ENCODE measurements at regions not wholly inside any gene's neighbourhood (a gene's known extent, or its start where the extent isn't known, plus 50 kb on each side); places are given as distances from the start of the nearest gene placed in this dataset.

GRCh38 chr13:44188257-44188656 is 185.4 kb upstream of the SERP2 start:
- TF ChIP-seq POLR2A (IDR thresholded peaks at IDR 0.05; ENCODE audit: low read depth, low read length), result no peak
- TF ChIP-seq SPI1 (IDR thresholded peaks at IDR 0.05; ENCODE audit: low read depth, low read length), result no peak
- no peak for TF ChIP-seq PAX5 (IDR thresholded peaks at IDR 0.05; ENCODE audit: insufficient read depth, low read length, severe bottlenecking)
- TF ChIP-seq POU2F2 (IDR thresholded peaks at IDR 0.05; ENCODE audit: low read depth, low read length), result no peak
- TF ChIP-seq TAF1 (IDR thresholded peaks at IDR 0.05; ENCODE audit: low read depth, low read length), result no peak
- no peak for TF ChIP-seq POLR2AphosphoS5 (IDR thresholded peaks at IDR 0.05; ENCODE audit: low read depth, low read length)
- DNase-seq (ENCODE audit: insufficient read length, low spot score) (no peak), FAIRE-seq (no peak)

GRCh38 chr13:44189085-44189484 is 184.5 kb upstream of the SERP2 start:
- TF ChIP-seq TAF1 (IDR thresholded peaks at IDR 0.05; ENCODE audit: low read depth, low read length) (no peak), POLR2AphosphoS5 (IDR thresholded peaks at IDR 0.05; ENCODE audit: low read depth, low read length) (no peak), SPI1 (IDR thresholded peaks at IDR 0.05; ENCODE audit: low read depth, low read length) (no peak)
- FAIRE-seq, result no peak
- DNase-seq (ENCODE audit: insufficient read length, low spot score), result no peak

DNA sequence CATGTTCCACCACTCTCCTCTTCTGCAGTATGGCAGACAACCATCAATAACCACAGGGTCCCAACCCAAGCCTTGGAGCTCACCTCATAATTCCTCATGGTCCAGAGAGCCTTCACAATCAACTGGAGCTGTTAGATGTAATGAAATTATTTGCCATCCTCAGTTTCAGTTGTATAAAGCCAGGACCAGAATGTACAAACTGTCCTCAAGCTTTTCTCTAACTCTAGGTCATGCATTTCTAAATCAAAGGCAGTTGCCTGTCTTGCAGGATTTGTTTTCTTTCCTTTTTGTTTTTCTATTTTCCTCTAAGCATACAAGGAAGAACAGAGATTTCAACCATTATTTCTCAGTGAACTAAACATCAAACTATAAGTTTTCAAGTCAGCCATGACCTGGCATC is 182.5 kb upstream of the SERP2 start:
- TF ChIP-seq SPI1 (IDR thresholded peaks at IDR 0.05; ENCODE audit: low read depth, low read length), result no peak
- no peak for TF ChIP-seq POLR2A (IDR thresholded peaks at IDR 0.05; ENCODE audit: low read depth, low read length)
- no peak for TF ChIP-seq PAX5 (IDR thresholded peaks at IDR 0.05; ENCODE audit: insufficient read depth, low read length, severe bottlenecking)
- no peak for TF ChIP-seq POU2F2 (IDR thresholded peaks at IDR 0.05; ENCODE audit: low read depth, low read length)
- no peak for TF ChIP-seq TAF1 (IDR thresholded peaks at IDR 0.05; ENCODE audit: low read depth, low read length)
- DNase-seq (ENCODE audit: insufficient read length, low spot score), result no peak
- FAIRE-seq, result no peak

- TF ChIP-seq TAF1 (IDR thresholded peaks at IDR 0.05; ENCODE audit: low read depth, low read length) (no peak), POLR2A (IDR thresholded peaks at IDR 0.05; ENCODE audit: low read depth, low read length) (no peak), POU2F2 (IDR thresholded peaks at IDR 0.05; ENCODE audit: low read depth, low read length) (peak; percentile 40; the same call in 1 of the 2 replicates), POLR2AphosphoS5 (IDR thresholded peaks at IDR 0.05; ENCODE audit: low read depth, low read length) (no peak), SPI1 (IDR thresholded peaks at IDR 0.05; ENCODE audit: low read depth, low read length) (0 out of 2 replicates have a peak, but pooled peaks have one; percentile 9), PAX5 (IDR thresholded peaks at IDR 0.05; ENCODE audit: insufficient read depth, low read length, severe bottlenecking) (no peak)
- DNase-seq (ENCODE audit: insufficient read length, low spot score), result no peak
These were observed 182.0 kb upstream of the SERP2 start for GRCh38 chr13:44191504-44192171.

GRCh38 chr13:44193731-44194130 is 179.9 kb upstream of the SERP2 start:
- FAIRE-seq, result no peak
- no peak for TF ChIP-seq POLR2AphosphoS5 (IDR thresholded peaks at IDR 0.05; ENCODE audit: low read depth, low read length)
- TF ChIP-seq PAX5 (IDR thresholded peaks at IDR 0.05; ENCODE audit: insufficient read depth, low read length, severe bottlenecking), result no peak
- no peak for TF ChIP-seq POU2F2 (IDR thresholded peaks at IDR 0.05; ENCODE audit: low read depth, low read length)
- TF ChIP-seq SPI1 (IDR thresholded peaks at IDR 0.05; ENCODE audit: low read depth, low read length), result no peak
- no peak for TF ChIP-seq POLR2A (IDR thresholded peaks at IDR 0.05; ENCODE audit: low read depth, low read length)
- TF ChIP-seq TAF1 (IDR thresholded peaks at IDR 0.05; ENCODE audit: low read depth, low read length), result no peak
- DNase-seq (ENCODE audit: insufficient read length, low spot score), result no peak

More at GRCh38 chr13:44191504-44192171, 182.0 kb upstream of the SERP2 start:
- FAIRE-seq, result peak; percentile 41

GRCh38 chr13:44195245-44195644 is 178.4 kb upstream of the SERP2 start:
- TF ChIP-seq POLR2A (IDR thresholded peaks at IDR 0.05; ENCODE audit: low read depth, low read length) (no peak), PAX5 (IDR thresholded peaks at IDR 0.05; ENCODE audit: insufficient read depth, low read length, severe bottlenecking) (no peak), SPI1 (IDR thresholded peaks at IDR 0.05; ENCODE audit: low read depth, low read length) (no peak), POU2F2 (IDR thresholded peaks at IDR 0.05; ENCODE audit: low read depth, low read length) (no peak), TAF1 (IDR thresholded peaks at IDR 0.05; ENCODE audit: low read depth, low read length) (no peak), POLR2AphosphoS5 (IDR thresholded peaks at IDR 0.05; ENCODE audit: low read depth, low read length) (no peak)
- DNase-seq (ENCODE audit: insufficient read length, low spot score), result no peak
- no peak for FAIRE-seq

- DNase-seq (ENCODE audit: insufficient read length, low spot score) (no peak), FAIRE-seq (no peak)
- TF ChIP-seq PAX5 (IDR thresholded peaks at IDR 0.05; ENCODE audit: insufficient read depth, low read length, severe bottlenecking), result no peak
- no peak for TF ChIP-seq TAF1 (IDR thresholded peaks at IDR 0.05; ENCODE audit: low read depth, low read length)
- TF ChIP-seq POLR2AphosphoS5 (IDR thresholded peaks at IDR 0.05; ENCODE audit: low read depth, low read length), result no peak
- TF ChIP-seq POU2F2 (IDR thresholded peaks at IDR 0.05; ENCODE audit: low read depth, low read length), result no peak
These were observed 177.3 kb upstream of the SERP2 start for GRCh38 chr13:44196196-44196751.

GRCh38 chr13:44197791-44198770 is 175.5 kb upstream of the SERP2 start:
- peak; percentile 21 for DNase-seq (ENCODE audit: insufficient read length, low spot score)
- TF ChIP-seq POLR2AphosphoS5 (IDR thresholded peaks at IDR 0.05; ENCODE audit: low read depth, low read length) (no peak), PAX5 (IDR thresholded peaks at IDR 0.05; ENCODE audit: insufficient read depth, low read length, severe bottlenecking) (no peak), POLR2A (IDR thresholded peaks at IDR 0.05; ENCODE audit: low read depth, low read length) (no peak), POU2F2 (IDR thresholded peaks at IDR 0.05; ENCODE audit: low read depth, low read length) (no peak), SPI1 (IDR thresholded peaks at IDR 0.05; ENCODE audit: low read depth, low read length) (no peak)
- FAIRE-seq, result peak; percentile 38

- TF ChIP-seq POLR2A (IDR thresholded peaks at IDR 0.05; ENCODE audit: low read depth, low read length), result no peak
- no peak for TF ChIP-seq SPI1 (IDR thresholded peaks at IDR 0.05; ENCODE audit: low read depth, low read length)
- TF ChIP-seq TAF1 (IDR thresholded peaks at IDR 0.05; ENCODE audit: low read depth, low read length), result no peak
- no peak for TF ChIP-seq PAX5 (IDR thresholded peaks at IDR 0.05; ENCODE audit: insufficient read depth, low read length, severe bottlenecking)
- TF ChIP-seq POU2F2 (IDR thresholded peaks at IDR 0.05; ENCODE audit: low read depth, low read length), result no peak
- DNase-seq (ENCODE audit: insufficient read length, low spot score) (no peak), FAIRE-seq (no peak)
These were observed 174.8 kb upstream of the SERP2 start for GRCh38 chr13:44198826-44199225.
